Prostate gland (tissue), 2 donors: ENCODE measurements at regions not wholly inside any gene's neighbourhood (a gene's known extent, or its start where the extent isn't known, plus 50 kb on each side); places are given as distances from the start of the nearest gene placed in this dataset.

Experiments
- DNase-seq: peaks from one replicate; pipeline ENCODE4 v3.0.0-alpha.2; 2019; ENCODE audit warnings: low spot score
- H3K27ac ChIP-seq, 2 donors: fragments of 200-600 bp; sonication (generic); 2 replicates each; pipeline ENCODE4 v1.5.1; 2017 to 2019
- H3K27me3 ChIP-seq: fragments of 200-600 bp; sonication (generic); replicated peaks from 2 replicates; pipeline ENCODE4 v1.5.1; 2019; ENCODE audit not compliant: insufficient read depth
- H3K36me3 ChIP-seq, 2 donors: fragments of 200-600 bp; sonication (generic); 1 replicate in 1 of 2; 2 replicates in 1 of 2; pipeline versions ENCODE4 v1.5.1 to v1.8.1; 2017 to 2019
- H3K4me1 ChIP-seq: fragments of 200-600 bp; sonication (generic); replicated peaks from 2 replicates; pipeline ENCODE4 v1.5.1; 2019
- H3K4me3 ChIP-seq, 2 donors: fragments of 200-600 bp; sonication (generic); 2 replicates each; pipeline ENCODE4 v1.5.1; 2017 to 2019
- H3K9me3 ChIP-seq: fragments of 200-600 bp; sonication (generic); 2 replicates; pipeline ENCODE4 v1.5.1; 2017
- CTCF ChIP-seq, 4 experiments: fragments of 200-600 bp in 2 of 4; fragments of 450-650 bp in 2 of 4; sonication (generic) in 2 of 4; IDR thresholded peaks; 1 replicate in 3 of 4; 2 replicates in 1 of 4; pipeline ENCODE4 v1.5.1; 2016 to 2019; ENCODE audit warnings: antibody characterized with exemption in 4 of 4, mild to moderate bottlenecking in 2 of 4, moderate library complexity in 2 of 4
- POLR2A ChIP-seq: fragments of 450-650 bp; IDR thresholded peaks from one replicate; pipeline ENCODE4 v1.6.1; 2016; ENCODE audit warnings: antibody characterized with exemption, mild to moderate bottlenecking
- POLR2AphosphoS5 ChIP-seq: sonication (generic); formaldehyde crosslinking; IDR thresholded peaks from one replicate; pipeline ENCODE4 v1.6.1; 2017; ENCODE audit warnings: antibody characterized with exemption
- WGBS: methylation state at CpG from one replicate; pipeline ENCODE4 v1.1.5; 2018; 5-methylcytosine and 5-hydroxymethylcytosine counted together
- intact Hi-C: fragments of 100-400 bp; cut with DNase I; formaldehyde crosslinking; loops from one replicate; pipeline ENCODE4 v1.14.2; 2022

GRCh38 chr1:58430421-58431275 lies 115.9 kb downstream of the OMA1 start:
- Histone ChIP-seq H3K27me3 (no peaks in the 10 kb centered on the region), H3K9me3 (no peaks in the 10 kb centered on the region), H3K4me3 (no peak overlapping the region), H3K4me1 (no peaks in the 10 kb centered on the region), H3K27ac (no peak overlapping the region), H3K36me3 (no peaks in the 10 kb centered on the region)
- no peak for TF ChIP-seq POLR2A
- TF ChIP-seq POLR2AphosphoS5 = no peak
- TF ChIP-seq CTCF (IDR thresholded peaks at IDR 0.05) = no peak
- no peak for DNase-seq
- intact Hi-C loops = no loop called here
- 77% methylated on average over 7 of the region's 7 CpGs for WGBS

GRCh38 chr1:58426918-58427317 lies 119.6 kb downstream of the OMA1 start:
- no peak for DNase-seq
- TF ChIP-seq CTCF (IDR thresholded peaks at IDR 0.05) (no peak), POLR2AphosphoS5 (no peak), POLR2A (no peak)
- no peaks in the 10 kb centered on the region for H3K4me1 ChIP-seq
- no peaks in the 10 kb centered on the region for H3K9me3 ChIP-seq
- no peaks in the 10 kb centered on the region for H3K36me3 ChIP-seq
- no peak overlapping the region for H3K4me3 ChIP-seq
- WGBS = 97% methylated on average over 2 of the region's 2 CpGs
- H3K27ac ChIP-seq = no peak overlapping the region
- intact Hi-C loops = no loop called here
- H3K27me3 ChIP-seq = no peaks in the 10 kb centered on the region

- Histone ChIP-seq H3K36me3 (no peaks in the 10 kb centered on the region), H3K27me3 (no peaks in the 10 kb centered on the region), H3K9me3 (no peaks in the 10 kb centered on the region), H3K4me3 (no peak overlapping the region), H3K4me1 (no peaks in the 10 kb centered on the region), H3K27ac (no peak overlapping the region)
- intact Hi-C loops = no loop called here
- WGBS = 91% methylated on average over 4 of the region's 4 CpGs
- DNase-seq = no peak
- TF ChIP-seq POLR2A (no peak), POLR2AphosphoS5 (no peak), CTCF (IDR thresholded peaks at IDR 0.05) (no peak)
Measured at GRCh38 chr1:58422436-58422835, 124.1 kb downstream of the OMA1 start.

- Histone ChIP-seq H3K36me3 (no peaks in the 10 kb centered on the region), H3K4me3 (no peak overlapping the region), H3K4me1 (no peaks in the 10 kb centered on the region), H3K27ac (no peak overlapping the region), H3K9me3 (no peaks in the 10 kb centered on the region), H3K27me3 (no peaks in the 10 kb centered on the region)
- no peak for DNase-seq
- 85% methylated on average over 2 of the region's 2 CpGs for WGBS
- intact Hi-C loops = no loop called here
- TF ChIP-seq POLR2A = no peak
- no peak for TF ChIP-seq POLR2AphosphoS5
- no peak for TF ChIP-seq CTCF (IDR thresholded peaks at IDR 0.05)
Measured at GRCh38 chr1:58418283-58419228, 128.0 kb downstream of the OMA1 start.
